ENCODE measurements at regions not wholly inside any gene's neighbourhood (a gene's known extent, or its start where the extent isn't known, plus 50 kb on each side); places are given as distances from the start of the nearest gene placed in this dataset.

DNA sequence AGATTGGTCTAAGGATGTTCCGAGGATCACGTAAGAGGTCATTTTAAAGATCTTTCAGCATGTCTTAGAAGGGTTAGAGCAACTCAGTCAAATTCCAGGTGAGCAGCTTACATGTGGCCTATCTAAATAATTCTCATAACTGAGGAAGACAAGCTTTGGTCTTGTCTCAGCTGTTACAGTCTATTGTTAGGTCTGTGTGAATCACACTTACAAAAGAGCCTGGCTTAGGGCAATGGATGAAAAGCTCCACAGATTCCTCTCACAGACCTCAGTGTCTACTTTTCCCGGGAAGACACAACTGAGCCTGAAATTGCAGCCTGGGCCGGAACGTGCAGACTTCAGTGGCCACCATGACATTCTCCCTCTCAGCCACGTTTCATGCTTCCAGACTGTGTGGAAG lies 173.1 kb downstream of the INHBA start:
- Histone ChIP-seq H3K79me2 (replicated peaks; ENCODE audit: insufficient read depth, low read length) (no peaks in the 10 kb centered on the region), H3K9me3 (ENCODE audit: low read length) (no peaks in the 10 kb centered on the region), H4K20me1 (ENCODE audit: insufficient read depth) (no peaks in the 10 kb centered on the region), H3F3A (ENCODE audit: insufficient read depth, low read length, poor library complexity, severe bottlenecking) (no peaks in the 10 kb centered on the region), H3K27ac (ENCODE audit: low read length) (no peak overlapping the region), H3K9ac (ENCODE audit: low read length) (no peak overlapping the region), H3K4me3 (ENCODE audit: low read length) (no peak overlapping the region), H2AFZ (ENCODE audit: low read depth, low read length) (no peak overlapping the region), H3K27me3 (ENCODE audit: insufficient read depth, low read depth, low read length) (no peaks in the 10 kb centered on the region), H3K9me2 (ENCODE audit: insufficient read depth, low read length) (no peaks in the 10 kb centered on the region), H3K4me2 (ENCODE audit: low read length) (no peak overlapping the region), H3K36me3 (ENCODE audit: insufficient read depth, low read length) (no peaks in the 10 kb centered on the region)
- TF ChIP-seq RAD21 (conservative IDR thresholded peaks at IDR 0.05): no peak

- Histone ChIP-seq H3K9ac (ENCODE audit: low read length) (no peak overlapping the region), H3K4me2 (ENCODE audit: low read length) (no peak overlapping the region), H4K20me1 (ENCODE audit: insufficient read depth) (no peaks in the 10 kb centered on the region), H3K36me3 (ENCODE audit: insufficient read depth, low read length) (no peaks in the 10 kb centered on the region), H3K9me2 (ENCODE audit: insufficient read depth, low read length) (no peaks in the 10 kb centered on the region), H3K27ac (ENCODE audit: low read length) (no peak overlapping the region), H3K27me3 (ENCODE audit: insufficient read depth, low read depth, low read length) (no peaks in the 10 kb centered on the region), H3K4me3 (ENCODE audit: low read length) (no peak overlapping the region), H3K79me2 (replicated peaks; ENCODE audit: insufficient read depth, low read length) (no peaks in the 10 kb centered on the region), H3K9me3 (ENCODE audit: low read length) (no peaks in the 10 kb centered on the region), H2AFZ (ENCODE audit: low read depth, low read length) (no peak overlapping the region), H3F3A (ENCODE audit: insufficient read depth, low read length, poor library complexity, severe bottlenecking) (no peaks in the 10 kb centered on the region)
- TF ChIP-seq EP300 (conservative IDR thresholded peaks at IDR 0.05; ENCODE audit: poor library complexity, severe bottlenecking): no peak
- no peak for TF ChIP-seq EZH2 (IDR thresholded peaks at IDR 0.05; ENCODE audit: borderline replicate concordance, insufficient read depth, low read length, poor library complexity, severe bottlenecking)
Observed at GRCh38 chr7:41524876-41525275, 178.0 kb downstream of the INHBA start.

DNA sequence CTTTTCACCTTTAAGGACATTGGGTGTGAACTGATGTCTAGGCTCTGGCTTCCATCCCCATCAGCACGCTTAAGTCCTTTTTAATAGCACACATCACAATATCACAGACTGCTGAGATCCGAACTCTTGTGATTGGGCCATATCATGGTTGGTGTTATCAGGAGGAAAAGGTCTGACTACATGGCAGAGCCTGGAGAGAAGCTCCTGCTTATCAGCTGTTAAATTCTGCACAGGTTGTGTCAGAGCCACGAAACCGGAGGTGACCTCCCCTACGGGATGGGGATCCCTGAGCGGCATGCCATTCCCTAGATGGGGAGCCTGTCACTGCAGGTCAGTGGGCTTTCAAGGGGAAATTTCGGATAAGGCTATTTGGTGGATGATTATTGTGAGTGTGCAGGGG lies 182.4 kb downstream of the INHBA start:
- Histone ChIP-seq H4K20me1 (ENCODE audit: insufficient read depth) (no peaks in the 10 kb centered on the region), H2AFZ (ENCODE audit: low read depth, low read length) (no peak overlapping the region), H3K27me3 (ENCODE audit: insufficient read depth, low read depth, low read length) (no peaks in the 10 kb centered on the region), H3K27ac (ENCODE audit: low read length) (no peak overlapping the region), H3K36me3 (ENCODE audit: insufficient read depth, low read length) (no peaks in the 10 kb centered on the region), H3F3A (ENCODE audit: insufficient read depth, low read length, poor library complexity, severe bottlenecking) (no peaks in the 10 kb centered on the region), H3K79me2 (replicated peaks; ENCODE audit: insufficient read depth, low read length) (no peaks in the 10 kb centered on the region), H3K9ac (ENCODE audit: low read length) (no peak overlapping the region), H3K4me2 (ENCODE audit: low read length) (no peak overlapping the region), H3K9me2 (ENCODE audit: insufficient read depth, low read length) (no peaks in the 10 kb centered on the region), H3K9me3 (ENCODE audit: low read length) (no peaks in the 10 kb centered on the region), H3K4me3 (ENCODE audit: low read length) (no peak overlapping the region)
- TF ChIP-seq TAF1 (IDR thresholded peaks at IDR 0.05; ENCODE audit: low read depth): no peak

DNA sequence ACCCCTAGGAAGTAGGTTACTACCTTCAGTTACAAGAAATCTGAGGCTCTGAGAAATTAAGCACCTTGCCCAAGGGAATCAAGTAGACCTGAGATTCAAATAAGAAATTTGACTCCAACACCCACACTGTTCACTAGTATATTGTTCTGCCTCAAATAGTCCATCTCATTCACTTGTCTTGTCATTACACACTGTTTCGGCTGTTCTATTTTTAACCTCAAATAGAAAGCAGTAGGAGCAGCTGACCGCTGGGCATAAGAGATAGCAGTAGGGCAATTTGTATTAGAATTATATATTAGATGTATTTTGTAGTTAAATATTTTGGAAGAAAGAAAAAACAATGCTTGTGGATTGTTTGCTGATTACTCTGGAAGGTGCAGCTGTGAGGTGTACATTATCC lies 185.1 kb downstream of the INHBA start:
- Histone ChIP-seq H3K4me2 (ENCODE audit: low read length) (no peak overlapping the region), H3K79me2 (replicated peaks; ENCODE audit: insufficient read depth, low read length) (no peaks in the 10 kb centered on the region), H3K9ac (ENCODE audit: low read length) (no peak overlapping the region), H3K4me3 (ENCODE audit: low read length) (no peak overlapping the region), H3K27ac (ENCODE audit: low read length) (no peak overlapping the region), H2AFZ (ENCODE audit: low read depth, low read length) (no peak overlapping the region), H4K20me1 (ENCODE audit: insufficient read depth) (no peaks in the 10 kb centered on the region), H3K9me3 (ENCODE audit: low read length) (no peaks in the 10 kb centered on the region), H3K27me3 (ENCODE audit: insufficient read depth, low read depth, low read length) (no peaks in the 10 kb centered on the region), H3K9me2 (ENCODE audit: insufficient read depth, low read length) (no peaks in the 10 kb centered on the region), H3K36me3 (ENCODE audit: insufficient read depth, low read length) (no peaks in the 10 kb centered on the region), H3F3A (ENCODE audit: insufficient read depth, low read length, poor library complexity, severe bottlenecking) (no peaks in the 10 kb centered on the region)
- TF ChIP-seq POLR2AphosphoS5 (IDR thresholded peaks at IDR 0.05): no peak
- TF ChIP-seq EP300 (conservative IDR thresholded peaks at IDR 0.05; ENCODE audit: poor library complexity, severe bottlenecking): no peak
- TF ChIP-seq TAF1 (IDR thresholded peaks at IDR 0.05; ENCODE audit: low read depth): no peak
- TF ChIP-seq MXI1 (conservative IDR thresholded peaks at IDR 0.05; ENCODE audit: poor library complexity, severe bottlenecking): no peak

- TF ChIP-seq POLR2AphosphoS5 (IDR thresholded peaks at IDR 0.05): no peak
- no peak for TF ChIP-seq TAF1 (IDR thresholded peaks at IDR 0.05; ENCODE audit: low read depth)
- no peak for TF ChIP-seq MXI1 (conservative IDR thresholded peaks at IDR 0.05; ENCODE audit: poor library complexity, severe bottlenecking)
- no peak for TF ChIP-seq EP300 (conservative IDR thresholded peaks at IDR 0.05; ENCODE audit: poor library complexity, severe bottlenecking)
- TF ChIP-seq RAD21 (conservative IDR thresholded peaks at IDR 0.05): no peak
- TF ChIP-seq, protein P1, sequence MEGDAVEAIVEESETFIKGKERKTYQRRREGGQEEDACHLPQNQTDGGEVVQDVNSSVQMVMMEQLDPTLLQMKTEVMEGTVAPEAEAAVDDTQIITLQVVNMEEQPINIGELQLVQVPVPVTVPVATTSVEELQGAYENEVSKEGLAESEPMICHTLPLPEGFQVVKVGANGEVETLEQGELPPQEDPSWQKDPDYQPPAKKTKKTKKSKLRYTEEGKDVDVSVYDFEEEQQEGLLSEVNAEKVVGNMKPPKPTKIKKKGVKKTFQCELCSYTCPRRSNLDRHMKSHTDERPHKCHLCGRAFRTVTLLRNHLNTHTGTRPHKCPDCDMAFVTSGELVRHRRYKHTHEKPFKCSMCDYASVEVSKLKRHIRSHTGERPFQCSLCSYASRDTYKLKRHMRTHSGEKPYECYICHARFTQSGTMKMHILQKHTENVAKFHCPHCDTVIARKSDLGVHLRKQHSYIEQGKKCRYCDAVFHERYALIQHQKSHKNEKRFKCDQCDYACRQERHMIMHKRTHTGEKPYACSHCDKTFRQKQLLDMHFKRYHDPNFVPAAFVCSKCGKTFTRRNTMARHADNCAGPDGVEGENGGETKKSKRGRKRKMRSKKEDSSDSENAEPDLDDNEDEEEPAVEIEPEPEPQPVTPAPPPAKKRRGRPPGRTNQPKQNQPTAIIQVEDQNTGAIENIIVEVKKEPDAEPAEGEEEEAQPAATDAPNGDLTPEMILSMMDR (IDR thresholded peaks at IDR 0.05; ENCODE audit: poor library complexity, severe bottlenecking): no peak
- no peak for TF ChIP-seq SMC3 (conservative IDR thresholded peaks at IDR 0.05; ENCODE audit: poor library complexity)
- TF ChIP-seq REST (IDR thresholded peaks at IDR 0.05; ENCODE audit: borderline replicate concordance): no peak
- TF ChIP-seq EZH2 (IDR thresholded peaks at IDR 0.05; ENCODE audit: borderline replicate concordance, insufficient read depth, low read length, poor library complexity, severe bottlenecking): no peak
- Histone ChIP-seq H4K20me1 (ENCODE audit: insufficient read depth) (no peaks in the 10 kb centered on the region), H3K9me2 (ENCODE audit: insufficient read depth, low read length) (no peaks in the 10 kb centered on the region), H2AFZ (ENCODE audit: low read depth, low read length) (no peak overlapping the region), H3K36me3 (ENCODE audit: insufficient read depth, low read length) (no peaks in the 10 kb centered on the region), H3K27ac (ENCODE audit: low read length) (no peak overlapping the region), H3K9ac (ENCODE audit: low read length) (no peak overlapping the region), H3F3A (ENCODE audit: insufficient read depth, low read length, poor library complexity, severe bottlenecking) (no peaks in the 10 kb centered on the region), H3K4me2 (ENCODE audit: low read length) (no peak overlapping the region), H3K9me3 (ENCODE audit: low read length) (no peaks in the 10 kb centered on the region), H3K4me3 (ENCODE audit: low read length) (no peak overlapping the region), H3K79me2 (replicated peaks; ENCODE audit: insufficient read depth, low read length) (no peaks in the 10 kb centered on the region), H3K27me3 (ENCODE audit: insufficient read depth, low read depth, low read length) (no peaks in the 10 kb centered on the region)
Observed at GRCh38 chr7:41508755-41509154, 194.1 kb downstream of the INHBA start.

Data from neural cell (in vitro differentiated cells).